Retinal pigment epithelial cell (primary cell): ENCODE measurements at regions not wholly inside any gene's neighbourhood (a gene's known extent, or its start where the extent isn't known, plus 50 kb on each side); places are given as distances from the start of the nearest gene placed in this dataset.
A peak's percentile ranks its signal among the peaks of the same experiment; 100 is the strongest.
"Not testable (repeated sequence)": the region's sequence is repeated elsewhere in the genome, so short reads cannot be mapped to it uniquely, and the experiment has no call there.

Source experiments
- DNase-seq: peaks from one replicate; pipeline ENCODE4 v3.0.0-alpha.2; 2010; ENCODE audit warnings: low read depth
- H3K4me3 ChIP-seq: 2 replicates; pipeline ENCODE4 v1.5.1; 2011; ENCODE audit warnings: mild to moderate bottlenecking, low read length, control low read depth, moderate library complexity
- CTCF ChIP-seq: conservative IDR thresholded peaks from 2 replicates; pipeline ENCODE4 v1.5.1; 2011; ENCODE audit warnings: low read depth, low read length, control low read depth, inconsistent platforms

GRCh38 chr1:148371551-148371994 is 111.5 kb downstream of the PPIAL4G start:
- not testable (repeated sequence) for H3K4me3 ChIP-seq, DNase-seq
- TF ChIP-seq CTCF: peak; percentile 76

- not testable (repeated sequence) for H3K4me3 ChIP-seq, DNase-seq
Measured at GRCh38 chr1:148370661-148371060, 112.4 kb downstream of the PPIAL4G start.

GRCh38 chr1:148367596-148367995 is 115.5 kb downstream of the PPIAL4G start:
- no peak for DNase-seq
- H3K4me3 ChIP-seq: no peak overlapping the region
- TF ChIP-seq CTCF: no peak

- DNase-seq, H3K4me3 ChIP-seq: not testable (repeated sequence)
Measured at GRCh38 chr1:148366136-148366753, 116.9 kb downstream of the PPIAL4G start.

- DNase-seq: not testable (repeated sequence)
Measured at GRCh38 chr1:148365151-148365550, 118.0 kb downstream of the PPIAL4G start.

GRCh38 chr1:148363979-148364378 is 119.1 kb downstream of the PPIAL4G start:
- H3K4me3 ChIP-seq, DNase-seq: not testable (repeated sequence)

More at GRCh38 chr1:148365151-148365550, 118.0 kb downstream of the PPIAL4G start:
- H3K4me3 ChIP-seq: not testable (repeated sequence)

GRCh38 chr1:148363439-148363810 is 119.7 kb downstream of the PPIAL4G start:
- no peak overlapping the region for H3K4me3 ChIP-seq
- no peak for TF ChIP-seq CTCF
- no peak for DNase-seq

GRCh38 chr1:148362626-148363438 is 120.3 kb downstream of the PPIAL4G start:
- no peak for DNase-seq
- H3K4me3 ChIP-seq: peak overlapping the region; percentile 34
- TF ChIP-seq CTCF: no peak

GRCh38 chr1:148362216-148362611 is 120.9 kb downstream of the PPIAL4G start:
- no peak for DNase-seq
- H3K4me3 ChIP-seq: peak overlapping the region; percentile 25
- TF ChIP-seq CTCF: no peak
